MM.1S (cell line): ENCODE measurements at regions not wholly inside any gene's neighbourhood (a gene's known extent, or its start where the extent isn't known, plus 50 kb on each side); places are given as distances from the start of the nearest gene placed in this dataset.

Experiments
- DNase-seq: peaks from one replicate; pipeline ENCODE4 v3.0.0-alpha.2; 2015
- H2AFZ ChIP-seq: fragments of 300-600 bp; sonication (generic); 2 replicates; pipeline ENCODE4 v1.6.0; 2016; ENCODE audit warnings: antibody characterized with exemption, low read length
- H3F3A ChIP-seq: fragments of 300-600 bp; sonication (generic); 2 replicates; pipeline ENCODE4 v1.6.1; 2016; ENCODE audit warnings: mild to moderate bottlenecking, antibody characterized with exemption, low read length, moderate library complexity, mixed read lengths; ENCODE audit not compliant: insufficient read depth
- H3K27ac ChIP-seq: fragments of 300-600 bp; sonication (generic); 2 replicates; pipeline ENCODE4 v1.5.1; 2016; ENCODE audit warnings: mild to moderate bottlenecking, low read length
- H3K27me3 ChIP-seq: fragments of 300-600 bp; sonication (generic); replicated peaks from 2 replicates; pipeline ENCODE4 v1.6.0; 2016; ENCODE audit warnings: low read length; ENCODE audit not compliant: insufficient read depth
- H3K36me3 ChIP-seq: fragments of 300-600 bp; sonication (generic); replicated peaks from 2 replicates; pipeline ENCODE4 v1.6.1; 2016; ENCODE audit warnings: mild to moderate bottlenecking, low read length, mixed read lengths; ENCODE audit not compliant: insufficient read depth
- H3K4me1 ChIP-seq: fragments of 300-600 bp; sonication (generic); 2 replicates; pipeline ENCODE4 v1.6.1; 2016; ENCODE audit warnings: low read length, mixed read lengths
- H3K4me2 ChIP-seq: fragments of 300-600 bp; sonication (generic); 2 replicates; pipeline ENCODE4 v1.6.0; 2016; ENCODE audit warnings: low read depth, low read length
- H3K4me3 ChIP-seq: fragments of 300-600 bp; sonication (generic); 2 replicates; pipeline ENCODE4 v1.5.1; 2016; ENCODE audit warnings: low read length, mixed read lengths
- H3K79me2 ChIP-seq: fragments of 300-600 bp; sonication (generic); 2 replicates; pipeline ENCODE4 v1.6.1; 2016; ENCODE audit warnings: mixed run types, low read length, mixed read lengths
- H3K9ac ChIP-seq: fragments of 300-600 bp; sonication (generic); 2 replicates; pipeline ENCODE4 v1.6.1; 2016; ENCODE audit warnings: low read length, mixed read lengths
- H3K9me2 ChIP-seq: fragments of 300-600 bp; sonication (generic); replicated peaks from 2 replicates; pipeline ENCODE4 v1.6.1; 2016; ENCODE audit warnings: mild to moderate bottlenecking, low read length, mixed read lengths; ENCODE audit not compliant: insufficient read depth
- H3K9me3 ChIP-seq: fragments of 300-600 bp; sonication (generic); replicated peaks from 2 replicates; pipeline ENCODE4 v1.6.1; 2016; ENCODE audit warnings: mild to moderate bottlenecking, low read length, mixed read lengths; ENCODE audit not compliant: insufficient read depth
- H4K20me1 ChIP-seq: fragments of 300-600 bp; sonication (generic); 2 replicates; pipeline ENCODE4 v1.6.1; 2016; ENCODE audit warnings: mild to moderate bottlenecking, low read length, moderate library complexity, mixed read lengths; ENCODE audit not compliant: insufficient read depth
- EZH2 ChIP-seq: fragments of 300-600 bp; sonication (generic); optimal IDR thresholded peaks from 2 replicates; pipeline ENCODE3; 2017; ENCODE audit warnings: low read depth, mild to moderate bottlenecking, antibody characterized with exemption, low read length, mixed read lengths
- EZH2phosphoT487 ChIP-seq: fragments of 300-600 bp; sonication (generic); IDR thresholded peaks from 2 replicates; pipeline ENCODE4 v1.6.1; 2018; ENCODE audit warnings: antibody characterized with exemption, low read length
- TF ChIP-seq, protein P1 (sequence below): fragments of 300-600 bp; sonication (generic); IDR thresholded peaks from 2 replicates; pipeline ENCODE4 v1.5.1; 2016; ENCODE audit warnings: antibody characterized with exemption, low read length, mixed read lengths

DNA sequence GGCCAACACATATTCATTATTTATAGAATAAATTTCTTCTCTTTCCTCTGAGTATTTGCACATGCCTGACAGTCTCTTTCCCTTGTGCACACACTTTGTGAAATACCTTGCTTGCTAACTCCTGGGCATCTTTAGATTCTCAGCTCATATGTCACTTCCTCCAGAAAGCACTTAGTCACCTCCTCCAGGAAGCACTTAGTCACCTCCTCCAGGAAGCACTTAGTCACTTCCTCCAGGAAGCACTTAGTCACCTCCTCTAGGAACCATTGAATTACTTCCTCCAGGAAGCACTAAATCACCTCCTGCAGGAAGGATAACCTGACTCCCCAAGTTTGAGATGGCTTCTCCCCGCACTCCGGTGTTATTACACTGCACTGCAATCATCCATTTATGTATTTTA is 462.5 kb upstream of the EEF2KMT start:
- TF ChIP-seq, protein P1, sequence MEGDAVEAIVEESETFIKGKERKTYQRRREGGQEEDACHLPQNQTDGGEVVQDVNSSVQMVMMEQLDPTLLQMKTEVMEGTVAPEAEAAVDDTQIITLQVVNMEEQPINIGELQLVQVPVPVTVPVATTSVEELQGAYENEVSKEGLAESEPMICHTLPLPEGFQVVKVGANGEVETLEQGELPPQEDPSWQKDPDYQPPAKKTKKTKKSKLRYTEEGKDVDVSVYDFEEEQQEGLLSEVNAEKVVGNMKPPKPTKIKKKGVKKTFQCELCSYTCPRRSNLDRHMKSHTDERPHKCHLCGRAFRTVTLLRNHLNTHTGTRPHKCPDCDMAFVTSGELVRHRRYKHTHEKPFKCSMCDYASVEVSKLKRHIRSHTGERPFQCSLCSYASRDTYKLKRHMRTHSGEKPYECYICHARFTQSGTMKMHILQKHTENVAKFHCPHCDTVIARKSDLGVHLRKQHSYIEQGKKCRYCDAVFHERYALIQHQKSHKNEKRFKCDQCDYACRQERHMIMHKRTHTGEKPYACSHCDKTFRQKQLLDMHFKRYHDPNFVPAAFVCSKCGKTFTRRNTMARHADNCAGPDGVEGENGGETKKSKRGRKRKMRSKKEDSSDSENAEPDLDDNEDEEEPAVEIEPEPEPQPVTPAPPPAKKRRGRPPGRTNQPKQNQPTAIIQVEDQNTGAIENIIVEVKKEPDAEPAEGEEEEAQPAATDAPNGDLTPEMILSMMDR: no peak
- TF ChIP-seq EZH2: no peak
- TF ChIP-seq EZH2phosphoT487: no peak
- peak; percentile 12 for DNase-seq
- H3K4me2 ChIP-seq: no peak overlapping the region
- no peaks in the 10 kb centered on the region for H3K4me1 ChIP-seq
- H3K9me2 ChIP-seq: no peaks in the 10 kb centered on the region
- no peaks in the 10 kb centered on the region for H3F3A ChIP-seq
- H3K27ac ChIP-seq: no peak overlapping the region
- no peaks in the 10 kb centered on the region for H3K36me3 ChIP-seq
- no peaks in the 10 kb centered on the region for H3K79me2 ChIP-seq
- no peaks in the 10 kb centered on the region for H4K20me1 ChIP-seq
- no peak overlapping the region for H2AFZ ChIP-seq
- no peaks in the 10 kb centered on the region for H3K9me3 ChIP-seq
- H3K27me3 ChIP-seq: no peaks in the 10 kb centered on the region
- no peak overlapping the region for H3K4me3 ChIP-seq
- H3K9ac ChIP-seq: no peak overlapping the region

DNA sequence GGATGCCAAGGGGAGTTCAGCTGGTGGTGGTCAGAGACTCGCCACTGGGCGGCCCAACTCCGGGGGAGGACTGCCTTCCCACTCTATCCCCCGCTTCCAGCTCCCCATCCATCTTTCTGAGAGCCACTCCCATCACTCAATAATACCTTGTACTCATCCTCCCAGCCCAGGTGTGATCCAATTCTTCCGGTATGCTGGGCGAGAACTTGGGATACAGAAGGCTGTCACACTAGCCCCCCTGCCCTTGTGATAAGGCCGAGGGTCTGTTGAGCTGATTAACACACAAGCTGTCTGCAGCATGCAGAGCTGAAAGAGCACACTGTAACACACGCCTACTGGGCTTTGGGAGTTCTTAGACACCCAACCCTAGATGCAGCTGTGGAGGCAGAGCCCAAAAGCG is 460.4 kb upstream of the EEF2KMT start:
- H3K4me2 ChIP-seq: no peak overlapping the region
- H3K79me2 ChIP-seq: no peaks in the 10 kb centered on the region
- no peak for DNase-seq
- H3K9me2 ChIP-seq: no peaks in the 10 kb centered on the region
- H3K36me3 ChIP-seq: no peaks in the 10 kb centered on the region
- no peaks in the 10 kb centered on the region for H3K9me3 ChIP-seq
- H4K20me1 ChIP-seq: no peaks in the 10 kb centered on the region
- no peak overlapping the region for H3K4me3 ChIP-seq
- no peak overlapping the region for H2AFZ ChIP-seq
- no peaks in the 10 kb centered on the region for H3F3A ChIP-seq
- no peaks in the 10 kb centered on the region for H3K4me1 ChIP-seq
- TF ChIP-seq, protein P1: no peak
- no peak for TF ChIP-seq EZH2
- TF ChIP-seq EZH2phosphoT487: no peak
- H3K27me3 ChIP-seq: no peaks in the 10 kb centered on the region
- no peak overlapping the region for H3K27ac ChIP-seq
- H3K9ac ChIP-seq: no peak overlapping the region

DNA sequence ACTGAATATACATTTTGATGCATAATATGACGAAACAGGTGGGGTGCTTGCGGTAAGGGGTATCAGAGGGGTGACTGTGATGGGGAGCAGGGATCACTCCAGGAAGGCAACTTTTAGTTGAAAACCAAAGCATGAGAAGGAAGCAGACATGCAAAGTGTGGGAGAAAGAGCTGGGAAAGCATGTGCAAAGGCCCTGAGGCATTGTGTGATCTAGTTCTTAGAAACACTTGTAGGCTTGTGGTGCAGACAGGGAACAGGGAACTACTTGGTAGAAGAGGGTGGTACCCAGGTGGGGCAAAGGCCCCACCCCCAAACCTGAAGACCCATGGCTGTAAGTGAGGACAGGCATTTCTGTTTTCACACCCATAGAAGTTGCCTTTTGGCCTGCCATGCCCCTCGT is 459.9 kb upstream of the EEF2KMT start:
- Histone ChIP-seq H3K27me3 (no peaks in the 10 kb centered on the region), H3K9me2 (no peaks in the 10 kb centered on the region), H3K79me2 (no peaks in the 10 kb centered on the region), H3K36me3 (no peaks in the 10 kb centered on the region), H3K4me1 (no peaks in the 10 kb centered on the region), H3K4me2 (no peak overlapping the region), H2AFZ (no peak overlapping the region), H3K27ac (no peak overlapping the region), H3F3A (no peaks in the 10 kb centered on the region), H3K9me3 (no peaks in the 10 kb centered on the region), H4K20me1 (no peaks in the 10 kb centered on the region), H3K9ac (no peak overlapping the region), H3K4me3 (no peak overlapping the region)
- TF ChIP-seq EZH2: no peak
- no peak for TF ChIP-seq EZH2phosphoT487
- TF ChIP-seq, protein P1: no peak
- no peak for DNase-seq
